ENCODE measurements at regions not wholly inside any gene's neighbourhood (a gene's known extent, or its start where the extent isn't known, plus 50 kb on each side); places are given as distances from the start of the nearest gene placed in this dataset.

DNA sequence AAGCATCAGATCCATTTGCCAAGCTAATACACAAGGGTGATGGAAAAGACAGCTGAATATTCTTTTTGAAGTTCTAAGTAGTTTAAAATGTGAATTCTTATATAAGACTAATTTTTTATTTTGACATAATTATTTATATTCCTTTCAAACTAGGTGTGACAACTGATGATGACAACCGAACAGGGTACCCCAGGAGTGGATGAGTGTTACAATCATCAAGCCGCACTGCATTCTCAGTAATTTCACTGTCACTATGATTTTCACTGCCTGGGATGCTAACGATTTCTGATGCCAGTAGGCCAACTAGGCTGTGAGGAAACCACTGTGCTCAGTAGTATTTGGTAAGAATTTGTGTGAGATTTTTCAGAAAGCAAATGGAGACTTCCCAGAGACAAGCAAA, 317.5 kb downstream of the ARAP2 start:
- TF ChIP-seq YY1 (IDR thresholded peaks at IDR 0.05; ENCODE audit: insufficient read depth, insufficient read length) (no peak), SUZ12 (IDR thresholded peaks at IDR 0.05; ENCODE audit: extremely low read depth, insufficient read depth, insufficient read length) (no peak)

All from NT2/D1 (cell line).